GM12873 (cell line): ENCODE measurements at regions not wholly inside any gene's neighbourhood (a gene's known extent, or its start where the extent isn't known, plus 50 kb on each side); places are given as distances from the start of the nearest gene placed in this dataset.

Experiments
- CTCF ChIP-seq: IDR thresholded peaks from 2 replicates; pipeline ENCODE4 v1.5.1; 2012; ENCODE audit warnings: low read depth, mild to moderate bottlenecking, moderate library complexity, low read length, control low read depth; ENCODE audit not compliant: insufficient read depth; ENCODE audit errors: missing control alignments

- TF ChIP-seq CTCF = no peak
Observed at GRCh38 chr1:83588140-83588539, 410.8 kb downstream of the TTLL7 start.

GRCh38 chr1:83583351-83584014 lies 415.4 kb downstream of the TTLL7 start:
- TF ChIP-seq CTCF = peak; percentile 48

- no peak for TF ChIP-seq CTCF
Observed at GRCh38 chr1:83581747-83582146, 417.2 kb downstream of the TTLL7 start.

- no peak for TF ChIP-seq CTCF
Observed at GRCh38 chr1:83574791-83575190, 424.1 kb downstream of the TTLL7 start.

DNA sequence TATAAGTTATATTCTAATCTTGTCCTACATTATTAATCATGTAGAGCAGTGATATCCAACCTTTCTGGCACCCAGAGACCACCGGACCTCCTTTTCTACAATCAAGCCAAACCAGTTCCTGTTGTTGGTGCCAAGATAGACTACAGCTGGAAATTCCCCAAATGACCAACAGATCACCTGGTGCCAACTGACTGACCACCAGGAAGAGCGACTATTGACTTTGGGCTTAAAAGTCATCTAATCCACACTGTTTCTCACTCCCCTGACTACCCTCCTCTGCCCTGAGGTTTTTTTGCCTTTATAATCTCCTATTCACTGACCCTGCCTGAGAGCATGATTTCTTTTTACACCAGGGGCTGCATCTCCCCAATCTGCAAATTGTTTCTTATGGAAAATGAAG lies 425.2 kb downstream of the TTLL7 start:
- TF ChIP-seq CTCF = no peak

DNA sequence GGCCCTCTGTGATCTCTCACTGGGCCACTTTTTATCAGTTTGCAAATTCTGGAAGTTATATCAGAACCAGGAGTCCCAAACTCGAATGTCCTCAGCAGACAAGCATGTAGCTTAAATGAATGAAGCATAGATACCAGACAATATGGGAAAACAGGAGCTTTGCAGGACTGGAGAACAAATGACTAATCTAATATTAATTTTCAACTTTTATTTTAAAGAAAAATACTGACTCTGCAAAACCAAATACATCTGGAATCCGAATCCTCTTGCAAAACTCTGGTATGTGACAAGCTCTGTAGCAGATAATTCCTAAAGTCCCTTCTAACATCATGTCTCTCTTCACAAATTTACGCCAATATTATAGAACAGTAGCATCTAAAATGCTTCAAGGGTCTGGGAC lies 427.4 kb downstream of the TTLL7 start:
- no peak for TF ChIP-seq CTCF

- TF ChIP-seq CTCF = no peak
Observed at GRCh38 chr1:83561346-83561745, 437.6 kb downstream of the TTLL7 start.
